ENCODE measurements at regions not wholly inside any gene's neighbourhood (a gene's known extent, or its start where the extent isn't known, plus 50 kb on each side); places are given as distances from the start of the nearest gene placed in this dataset.

GRCh38 chr4:138537731-138538490, 295.8 kb upstream of the SLC7A11 start:
- TF ChIP-seq CTCF (IDR thresholded peaks at IDR 0.05) (no peak), POLR2A (IDR thresholded peaks at IDR 0.05) (no peak)
